ENCODE measurements at regions not wholly inside any gene's neighbourhood (a gene's known extent, or its start where the extent isn't known, plus 50 kb on each side); places are given as distances from the start of the nearest gene placed in this dataset.
A peak's percentile ranks its signal among the peaks of the same experiment; 100 is the strongest.
"Not testable (repeated sequence)": the region's sequence is repeated elsewhere in the genome, so short reads cannot be mapped to it uniquely, and the experiment has no call there.

- no peak for ATAC-seq
- no peaks in the 10 kb centered on the region for H3K36me3 Mint-ChIP-seq (ENCODE audit: low read depth)
- no peaks in the 10 kb centered on the region for H3K4me1 Mint-ChIP-seq
- DNase-seq = no peak
- no peaks in the 10 kb centered on the region for H3K27me3 Mint-ChIP-seq
- no peak overlapping the region for H3K27ac Mint-ChIP-seq
- no peak overlapping the region for H3K4me3 Mint-ChIP-seq
- no peaks in the 10 kb centered on the region for H3K9me3 Mint-ChIP-seq
Observed at GRCh38 chr1:38173157-38173831, 126.7 kb upstream of the POU3F1 start.

- Mint-ChIP-seq H3K27me3 (peaks cover 12% of the 10 kb centered on the region), H3K9me3 (no peaks in the 10 kb centered on the region), H3K27ac (no peak overlapping the region), H3K4me3 (no peak overlapping the region), H3K36me3 (ENCODE audit: low read depth) (no peaks in the 10 kb centered on the region), H3K4me1 (no peaks in the 10 kb centered on the region)
- ATAC-seq (no peak), DNase-seq (no peak)
Observed at GRCh38 chr1:38169121-38169520, 122.5 kb upstream of the POU3F1 start.

GRCh38 chr1:38168365-38168764 is 121.8 kb upstream of the POU3F1 start:
- no peaks in the 10 kb centered on the region for H3K4me1 Mint-ChIP-seq
- peaks cover 14% of the 10 kb centered on the region for H3K27me3 Mint-ChIP-seq
- no peak for DNase-seq

GRCh38 chr1:38166461-38166860 is 119.9 kb upstream of the POU3F1 start:
- H3K27ac Mint-ChIP-seq = no peak overlapping the region
- H3K4me1 Mint-ChIP-seq = no peaks in the 10 kb centered on the region
- DNase-seq = no peak
- no peaks in the 10 kb centered on the region for H3K36me3 Mint-ChIP-seq (ENCODE audit: low read depth)
- H3K27me3 Mint-ChIP-seq = peaks cover 14% of the 10 kb centered on the region
- no peaks in the 10 kb centered on the region for H3K9me3 Mint-ChIP-seq
- ATAC-seq = no peak
- no peak overlapping the region for H3K4me3 Mint-ChIP-seq

More at GRCh38 chr1:38168365-38168764, 121.8 kb upstream of the POU3F1 start:
- Mint-ChIP-seq H3K36me3 (ENCODE audit: low read depth) (no peaks in the 10 kb centered on the region), H3K27ac (no peak overlapping the region), H3K4me3 (no peak overlapping the region), H3K9me3 (no peaks in the 10 kb centered on the region)
- ATAC-seq = no peak

GRCh38 chr1:38153778-38154470 is 107.3 kb upstream of the POU3F1 start:
- no peak overlapping the region for H3K4me3 Mint-ChIP-seq
- ATAC-seq = no peak

GRCh38 chr1:38153066-38153777 is 106.6 kb upstream of the POU3F1 start:
- ATAC-seq = no peak
- Mint-ChIP-seq H3K4me1 (no peaks in the 10 kb centered on the region), H3K27ac (no peak overlapping the region), H3K36me3 (ENCODE audit: low read depth) (no peaks in the 10 kb centered on the region), H3K27me3 (peaks cover 24% of the 10 kb centered on the region), H3K9me3 (peaks cover 5% of the 10 kb centered on the region), H3K4me3 (no peak overlapping the region)
- no peak for DNase-seq

More at GRCh38 chr1:38153778-38154470, 107.3 kb upstream of the POU3F1 start:
- Mint-ChIP-seq H3K27me3 (peaks cover 24% of the 10 kb centered on the region), H3K4me1 (no peaks in the 10 kb centered on the region), H3K36me3 (ENCODE audit: low read depth) (no peaks in the 10 kb centered on the region), H3K27ac (no peak overlapping the region), H3K9me3 (peaks cover 5% of the 10 kb centered on the region)
- DNase-seq = no peak

- Mint-ChIP-seq H3K9me3 (peaks cover 5% of the 10 kb centered on the region), H3K27ac (no peak overlapping the region), H3K27me3 (peaks cover 24% of the 10 kb centered on the region), H3K4me3 (no peak overlapping the region), H3K4me1 (no peaks in the 10 kb centered on the region), H3K36me3 (ENCODE audit: low read depth) (no peaks in the 10 kb centered on the region)
- ATAC-seq (peak; percentile 24), DNase-seq (no peak)
Observed at GRCh38 chr1:38152351-38153065, 105.9 kb upstream of the POU3F1 start.

GRCh38 chr1:38151399-38151798 is 104.8 kb upstream of the POU3F1 start:
- Mint-ChIP-seq H3K4me1 (no peaks in the 10 kb centered on the region), H3K27ac (no peak overlapping the region), H3K4me3 (no peak overlapping the region), H3K9me3 (peaks cover 5% of the 10 kb centered on the region), H3K27me3 (peaks cover 24% of the 10 kb centered on the region), H3K36me3 (ENCODE audit: low read depth) (no peaks in the 10 kb centered on the region)
- ATAC-seq (no peak), DNase-seq (no peak)

GRCh38 chr1:38146079-38146478 is 99.5 kb upstream of the POU3F1 start:
- H3K36me3 Mint-ChIP-seq (ENCODE audit: low read depth); H3K27ac Mint-ChIP-seq; H3K9me3 Mint-ChIP-seq; H3K4me3 Mint-ChIP-seq; ATAC-seq; H3K4me1 Mint-ChIP-seq; DNase-seq: not testable (repeated sequence)
- H3K27me3 Mint-ChIP-seq = peaks cover 27% of the 10 kb centered on the region

GRCh38 chr1:38142606-38143005 is 96.0 kb upstream of the POU3F1 start:
- no peak overlapping the region for H3K4me3 Mint-ChIP-seq
- H3K27me3 Mint-ChIP-seq = peaks cover 51% of the 10 kb centered on the region
- ATAC-seq (no peak), DNase-seq (no peak)
- H3K27ac Mint-ChIP-seq = no peak overlapping the region
- H3K4me1 Mint-ChIP-seq = no peaks in the 10 kb centered on the region
- H3K9me3 Mint-ChIP-seq = peaks cover 7% of the 10 kb centered on the region
- no peaks in the 10 kb centered on the region for H3K36me3 Mint-ChIP-seq (ENCODE audit: low read depth)

GRCh38 chr1:38141483-38141882 is 94.9 kb upstream of the POU3F1 start:
- Mint-ChIP-seq H3K27ac (no peak overlapping the region), H3K4me1 (no peaks in the 10 kb centered on the region), H3K36me3 (ENCODE audit: low read depth) (no peaks in the 10 kb centered on the region), H3K27me3 (peaks cover 61% of the 10 kb centered on the region), H3K9me3 (peaks cover 7% of the 10 kb centered on the region), H3K4me3 (no peak overlapping the region)
- ATAC-seq = no peak
- no peak for DNase-seq

GRCh38 chr1:38139738-38140487 is 93.3 kb upstream of the POU3F1 start:
- ATAC-seq (no peak), DNase-seq (no peak)
- no peaks in the 10 kb centered on the region for H3K9me3 Mint-ChIP-seq
- H3K27me3 Mint-ChIP-seq = peaks cover 75% of the 10 kb centered on the region
- H3K27ac Mint-ChIP-seq = no peak overlapping the region
- no peak overlapping the region for H3K4me3 Mint-ChIP-seq
- no peaks in the 10 kb centered on the region for H3K36me3 Mint-ChIP-seq (ENCODE audit: low read depth)
- H3K4me1 Mint-ChIP-seq = no peaks in the 10 kb centered on the region

- Mint-ChIP-seq H3K27ac (no peak overlapping the region), H3K27me3 (peaks cover 79% of the 10 kb centered on the region), H3K4me3 (no peak overlapping the region), H3K4me1 (no peaks in the 10 kb centered on the region), H3K9me3 (no peaks in the 10 kb centered on the region), H3K36me3 (ENCODE audit: low read depth) (no peaks in the 10 kb centered on the region)
- DNase-seq (no peak), ATAC-seq (no peak)
Observed at GRCh38 chr1:38138498-38139233, 92.1 kb upstream of the POU3F1 start.
